Stimulated activated CD4-positive, alpha-beta T cell treated with anti-CD3 and anti-CD28 coated beads, Interleukin-4, amount 100 ng/mL, for 1 hour (primary cell): ENCODE measurements at regions not wholly inside any gene's neighbourhood (a gene's known extent, or its start where the extent isn't known, plus 50 kb on each side); places are given as distances from the start of the nearest gene placed in this dataset.
"Not testable (repeated sequence)": the region's sequence is repeated elsewhere in the genome, so short reads cannot be mapped to it uniquely, and the experiment has no call there.

Experiments
- DNase-seq: peaks from one replicate; pipeline ENCODE4 v3.0.0-alpha.2; 2020

DNA sequence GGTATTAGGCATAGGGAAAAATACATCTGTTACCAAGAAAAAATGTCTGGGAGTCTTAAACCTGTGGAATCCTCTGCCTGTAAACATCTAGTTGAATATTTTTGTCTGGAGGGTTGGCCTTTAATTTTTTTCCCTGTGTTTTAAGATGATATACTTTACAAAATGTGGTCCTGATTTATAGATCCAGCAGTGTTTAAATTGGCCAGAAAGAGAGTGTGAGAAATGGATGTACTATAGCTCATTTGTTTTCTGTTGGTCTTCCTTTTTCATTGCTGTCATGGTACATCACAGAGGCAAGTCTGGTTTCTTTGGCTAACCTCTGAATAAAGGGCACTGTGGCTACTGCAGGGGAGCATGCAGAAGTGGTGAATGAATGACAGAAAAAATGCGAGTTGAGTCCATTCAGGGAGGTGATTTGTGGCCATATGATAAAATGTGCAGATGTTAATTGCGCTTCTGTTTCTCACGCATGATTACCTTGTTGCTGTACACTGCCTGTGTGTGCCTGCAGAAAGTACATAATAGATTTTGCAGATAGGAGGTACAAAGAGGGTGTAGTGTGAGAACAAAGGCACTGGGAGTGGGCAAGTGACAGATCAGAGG is 150.0 kb downstream of the NFKBIZ start:
- DNase-seq: no peak

DNA sequence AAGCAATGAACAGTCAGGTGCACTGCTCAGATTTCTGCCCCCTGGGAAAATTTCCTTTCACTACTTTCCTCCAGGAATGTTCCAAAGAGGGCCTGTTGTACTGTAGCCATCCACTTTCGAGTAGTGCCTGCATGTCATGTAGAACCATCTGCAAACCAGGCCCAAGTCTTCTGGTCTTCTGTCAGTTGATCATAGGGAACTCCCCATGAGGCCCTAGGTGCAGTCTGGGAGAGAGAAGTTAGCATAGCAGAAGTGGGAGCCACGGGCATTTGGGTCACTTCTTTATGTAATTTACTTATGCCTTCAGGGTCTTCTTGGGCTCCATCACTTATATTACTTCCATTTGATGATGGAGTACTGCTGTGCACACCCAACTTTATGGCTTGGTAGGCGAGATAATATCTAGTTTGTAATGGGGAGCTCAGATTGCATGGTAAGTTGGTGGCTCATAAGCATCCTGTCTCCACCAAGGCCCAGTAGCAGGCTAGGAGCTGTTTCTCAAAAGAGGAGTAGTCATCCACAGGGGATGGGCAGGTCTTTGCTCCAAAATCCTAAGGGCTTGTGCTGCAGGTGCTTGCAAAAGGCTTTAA is 151.4 kb downstream of the NFKBIZ start:
- no peak for DNase-seq

DNA sequence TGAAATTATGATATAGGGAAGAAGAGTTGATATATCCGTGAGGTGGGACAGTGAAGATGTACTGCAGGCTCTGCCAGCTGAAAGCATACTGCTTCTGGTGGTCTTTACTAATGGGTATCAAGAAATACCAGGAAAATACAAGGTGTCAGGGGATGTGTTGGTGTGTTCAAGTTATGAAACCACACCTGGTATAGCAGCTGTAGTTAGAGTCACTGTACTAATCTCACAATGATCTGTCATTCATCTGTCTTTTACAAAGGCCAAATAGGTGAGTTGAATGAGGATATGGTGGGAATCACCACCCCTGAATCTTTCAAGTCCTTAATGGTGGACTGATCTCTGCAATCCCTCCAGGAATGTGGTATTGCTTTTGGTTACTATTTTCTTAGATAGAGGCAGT is 152.7 kb downstream of the NFKBIZ start:
- no peak for DNase-seq

DNA sequence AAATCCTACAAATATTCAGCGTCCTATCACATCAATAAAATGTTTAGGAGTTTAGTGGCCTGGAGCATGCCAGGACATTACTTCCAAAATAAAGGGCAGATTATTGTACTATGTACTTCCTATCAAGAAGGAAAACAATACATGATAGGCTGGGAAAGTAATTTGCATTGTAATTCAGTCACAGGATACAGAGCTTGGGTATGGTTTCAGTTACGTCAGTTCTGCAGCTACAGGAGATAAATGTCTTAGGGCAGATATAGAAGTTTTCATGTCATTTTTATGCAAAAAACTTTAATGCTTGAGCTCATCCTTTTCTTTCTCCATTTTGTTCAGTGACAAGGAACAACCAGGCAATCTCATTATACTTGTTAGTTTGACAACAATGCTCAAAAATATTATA is 155.2 kb downstream of the NFKBIZ start:
- DNase-seq: no peak

DNA sequence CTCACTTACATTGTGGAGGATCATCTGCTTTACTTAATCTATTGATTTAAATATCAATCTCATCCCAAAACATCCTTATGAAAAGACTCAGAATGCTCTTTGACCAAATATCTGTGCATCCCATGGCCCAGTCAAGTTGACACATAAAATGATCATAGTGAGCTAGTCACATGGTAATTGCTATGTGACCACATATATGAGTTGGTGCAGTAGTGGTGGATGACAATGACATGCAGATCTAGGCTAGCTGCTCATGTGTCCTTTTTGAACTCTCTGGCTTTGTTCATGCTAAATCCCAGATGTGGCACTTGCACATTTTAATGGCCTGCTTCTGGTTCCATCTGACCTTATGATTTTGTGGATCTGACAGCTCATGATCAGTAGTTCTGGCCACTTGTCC is 156.2 kb downstream of the NFKBIZ start:
- no peak for DNase-seq

DNA sequence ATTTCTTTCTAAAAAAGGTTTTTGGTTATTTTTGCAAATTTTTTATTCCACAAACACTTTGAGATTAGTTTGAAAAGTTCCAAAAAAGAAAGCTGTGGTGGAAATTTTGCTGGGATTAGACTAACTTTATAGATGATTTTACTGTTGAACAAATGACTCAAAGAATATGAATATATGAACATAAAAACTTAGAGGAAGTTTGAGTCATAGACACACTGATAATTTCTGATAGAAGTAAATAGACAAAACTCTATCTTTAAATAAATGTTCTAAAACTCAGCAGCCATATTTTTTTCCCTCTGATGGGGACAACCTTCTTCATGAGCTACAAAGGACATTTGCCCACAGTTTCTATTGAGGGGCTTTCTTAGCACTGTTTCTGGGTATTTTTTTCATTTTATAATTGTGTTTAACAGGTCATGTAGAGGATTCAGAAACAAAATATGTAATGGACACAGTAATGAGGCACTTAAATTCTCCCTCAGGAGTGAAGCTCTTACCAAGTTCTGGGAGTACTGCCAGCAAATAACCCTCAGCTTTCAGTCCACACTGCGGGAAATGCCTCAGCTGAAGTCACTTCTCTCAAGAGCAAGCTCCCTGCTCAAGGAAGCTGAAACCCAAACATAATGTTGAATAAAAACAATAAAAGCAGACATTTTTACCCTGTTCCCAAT is 157.6 kb downstream of the NFKBIZ start:
- no peak for DNase-seq

DNA sequence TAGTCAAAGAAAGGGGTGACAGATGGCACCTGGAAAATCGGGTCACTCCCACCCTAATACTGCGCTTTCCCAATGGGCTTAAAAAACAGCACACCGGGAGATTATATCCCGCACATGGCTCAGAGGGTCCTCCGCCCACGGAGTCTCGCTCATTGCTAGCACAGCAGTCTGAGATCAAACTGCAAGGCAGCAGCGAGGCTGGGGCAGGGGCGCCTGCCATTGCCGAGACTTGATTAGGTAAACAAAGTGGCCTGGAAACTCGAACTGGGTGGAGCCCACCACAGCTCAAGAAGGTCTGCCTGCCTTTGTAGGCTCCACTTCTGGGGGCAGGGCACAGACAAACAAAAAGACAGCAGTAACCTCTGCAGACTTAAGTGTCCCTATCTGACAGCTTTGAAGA is 159.1 kb downstream of the NFKBIZ start:
- not testable (repeated sequence) for DNase-seq

DNA sequence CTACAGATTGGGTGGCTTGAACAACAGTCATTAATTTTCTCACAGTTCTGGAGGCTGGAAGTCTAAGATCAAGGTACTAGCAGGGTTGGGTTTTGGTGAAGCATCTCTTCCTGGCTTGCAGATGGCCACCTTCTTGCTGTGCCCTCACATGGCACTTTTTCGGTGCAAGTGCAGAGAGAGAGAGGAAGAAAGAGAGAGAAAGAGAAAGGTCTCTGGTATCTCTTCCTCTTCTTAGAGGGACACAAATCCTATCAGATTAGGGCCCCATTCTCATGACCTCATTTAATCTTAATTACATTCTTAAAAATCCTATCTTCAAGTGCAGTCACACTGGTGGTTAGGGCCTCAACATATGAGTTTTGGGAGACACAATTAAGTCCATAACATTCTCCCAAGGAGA is 167.1 kb downstream of the NFKBIZ start:
- no peak for DNase-seq

DNA sequence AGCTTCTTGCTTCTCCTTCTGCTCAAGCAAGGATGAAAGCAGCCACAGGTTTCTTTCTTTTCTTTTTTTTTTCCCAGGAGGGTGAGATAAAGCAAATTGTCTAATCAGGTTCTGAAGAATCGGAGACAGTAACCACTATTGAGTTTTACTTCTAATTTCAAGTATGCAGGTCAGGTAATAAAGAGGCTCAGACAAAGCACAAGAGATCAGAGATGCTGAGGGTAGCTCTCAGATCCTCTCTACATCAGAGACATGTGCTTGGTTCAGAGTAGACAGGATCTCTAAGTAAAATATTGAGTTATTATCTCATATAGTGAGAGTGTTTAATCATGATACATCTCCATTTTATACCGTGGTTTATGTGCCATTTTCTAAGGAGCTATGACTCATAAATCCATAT is 168.5 kb downstream of the NFKBIZ start:
- no peak for DNase-seq

DNA sequence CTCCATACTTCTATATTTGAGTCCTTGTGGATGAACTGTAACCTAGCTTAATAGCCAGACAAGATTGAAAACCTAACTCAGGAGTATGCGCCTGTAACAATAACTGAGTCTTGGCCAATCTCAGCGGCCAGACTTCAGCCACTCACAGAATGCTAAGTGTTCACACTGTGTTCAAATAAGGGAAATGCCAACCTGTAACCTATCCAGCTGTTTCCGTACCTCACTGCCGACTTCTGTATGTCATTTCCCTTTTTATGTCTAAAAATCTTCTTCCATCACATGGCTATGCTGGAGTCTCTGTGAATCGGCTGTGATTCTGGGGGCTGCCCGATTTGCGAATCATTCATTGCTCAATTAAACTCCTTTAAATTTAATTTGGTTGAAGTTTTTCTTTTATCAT is 169.2 kb downstream of the NFKBIZ start:
- DNase-seq: no peak

DNA sequence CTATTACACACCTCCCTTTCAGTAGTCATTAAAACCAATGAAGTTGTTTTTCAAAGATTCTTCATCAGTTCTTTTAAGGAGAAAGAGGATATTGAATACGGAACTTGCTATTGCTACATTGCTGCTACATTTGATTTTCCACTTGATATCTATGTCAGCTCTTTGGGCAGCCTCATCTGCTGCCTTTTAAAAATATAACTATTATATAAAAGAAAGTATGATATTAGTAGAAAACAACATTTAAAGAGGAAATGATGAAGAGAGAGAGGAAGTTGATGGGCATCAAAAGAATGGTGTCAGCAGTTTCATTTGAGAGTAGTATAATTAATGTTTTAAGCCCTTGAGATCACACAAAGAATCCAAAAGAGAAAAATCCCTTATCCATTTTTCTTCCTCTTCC is 171.4 kb downstream of the NFKBIZ start:
- DNase-seq: no peak

DNA sequence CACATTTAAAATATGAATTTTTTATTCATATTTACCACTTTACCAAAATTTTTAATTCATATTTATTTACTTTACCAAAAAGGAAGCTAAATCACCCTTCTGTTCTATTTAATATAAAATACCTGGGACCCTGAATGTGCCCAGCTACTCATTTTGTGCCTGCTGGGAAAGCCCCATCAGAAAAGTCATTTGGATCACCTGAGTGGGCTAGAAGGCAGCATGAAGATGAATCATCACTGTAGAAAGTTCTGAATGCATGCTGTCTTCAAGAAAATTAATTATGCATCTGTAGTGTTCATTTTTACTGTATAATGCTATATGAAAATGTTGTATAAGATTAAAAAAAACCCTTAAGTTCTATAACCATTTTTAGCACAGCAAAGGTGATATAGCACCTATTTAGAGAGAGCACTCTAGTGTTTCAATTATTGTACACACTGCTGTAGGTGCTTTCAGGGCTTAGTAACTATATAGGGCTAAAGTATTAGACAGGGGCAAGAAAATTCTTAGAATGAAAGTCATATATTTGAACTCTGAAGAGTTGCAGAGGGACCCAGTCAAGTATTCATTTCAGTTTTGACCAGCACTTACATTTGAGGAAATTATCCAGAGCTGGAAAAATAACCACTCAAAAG is 175.1 kb downstream of the NFKBIZ start:
- DNase-seq: peak; percentile 13

DNA sequence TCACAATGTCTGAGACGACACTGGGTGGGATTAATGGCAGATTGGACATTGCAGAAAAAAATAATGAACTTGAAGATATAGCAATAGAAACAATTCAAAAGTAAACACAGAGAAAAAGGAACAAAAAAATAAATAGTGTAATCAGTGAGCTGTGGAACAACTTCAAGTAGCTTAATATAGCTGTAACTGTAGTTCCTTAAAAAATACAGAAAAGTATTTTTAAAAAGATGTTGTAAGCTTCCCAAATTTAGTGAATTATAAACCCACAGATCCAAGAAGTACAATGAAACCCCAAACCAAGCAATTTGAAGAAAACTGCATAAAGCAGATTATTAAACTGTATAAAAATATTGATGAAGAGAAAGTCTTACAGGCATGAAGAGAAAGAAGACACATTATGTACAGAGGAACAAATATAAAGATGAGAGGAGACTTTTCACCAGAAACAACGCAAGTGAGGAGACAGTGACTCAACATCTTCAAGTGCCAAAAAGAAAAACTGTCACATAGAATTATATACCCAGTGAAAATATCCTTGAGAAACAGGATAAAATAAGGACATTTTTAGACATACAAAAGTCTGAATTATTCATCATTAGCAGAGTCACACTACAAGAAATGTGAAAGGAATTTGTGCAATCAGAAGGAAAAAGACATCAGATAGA is 176.4 kb downstream of the NFKBIZ start:
- no peak for DNase-seq

DNA sequence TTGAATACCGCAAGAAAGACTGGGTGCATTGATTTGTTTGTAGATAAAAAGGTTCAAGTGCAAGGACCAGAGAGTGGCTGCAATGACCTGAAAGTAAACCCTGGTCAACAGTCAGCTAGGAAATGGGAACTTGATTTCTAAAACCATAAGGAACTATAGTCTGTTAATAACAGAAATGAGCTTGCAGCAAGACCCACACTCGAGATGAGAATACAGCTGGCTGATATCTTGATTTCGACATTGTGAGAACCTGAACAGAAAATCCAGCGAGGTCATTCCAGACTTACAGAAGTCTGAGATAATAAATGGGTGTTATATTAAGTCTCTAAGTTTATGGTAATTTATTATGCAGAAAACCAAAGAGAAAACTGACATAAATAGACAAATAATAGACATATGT is 177.3 kb downstream of the NFKBIZ start:
- DNase-seq: no peak

DNA sequence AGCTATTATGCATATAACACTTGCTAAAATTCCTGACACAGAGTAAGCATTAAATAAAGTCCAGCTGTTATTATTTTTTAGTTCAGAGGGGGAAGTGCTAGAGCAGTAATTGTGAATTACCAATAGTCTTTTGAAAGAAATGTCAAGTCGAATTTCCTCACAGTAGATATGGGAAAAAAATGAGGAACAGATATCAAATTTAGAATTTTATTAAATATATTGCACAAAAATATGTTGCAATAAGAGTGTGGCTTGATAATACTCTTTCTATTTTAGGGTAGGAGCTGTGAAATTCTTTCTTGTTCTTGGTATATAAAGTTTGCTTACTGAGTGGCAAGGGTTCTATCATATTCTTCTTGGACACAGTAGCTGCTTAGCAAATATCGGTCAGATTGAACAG is 181.3 kb downstream of the NFKBIZ start:
- DNase-seq: no peak

DNA sequence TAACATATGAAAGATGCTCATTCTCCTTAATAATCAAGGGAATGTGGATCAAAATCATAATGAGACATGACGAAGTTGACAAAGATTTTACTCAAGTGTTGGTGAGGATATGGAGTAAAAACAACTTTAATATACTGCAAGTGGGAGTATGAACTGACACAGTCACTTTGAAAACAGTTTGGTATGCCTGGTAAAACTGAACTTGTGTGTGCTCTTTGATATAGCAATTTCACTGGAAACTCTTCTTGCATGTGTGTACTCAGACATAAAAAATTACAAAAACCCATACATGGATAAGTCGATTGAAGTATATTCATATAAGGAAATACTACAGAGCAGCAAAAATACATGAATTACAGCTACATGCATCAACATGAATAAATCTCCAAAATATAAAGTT is 182.5 kb downstream of the NFKBIZ start:
- no peak for DNase-seq

DNA sequence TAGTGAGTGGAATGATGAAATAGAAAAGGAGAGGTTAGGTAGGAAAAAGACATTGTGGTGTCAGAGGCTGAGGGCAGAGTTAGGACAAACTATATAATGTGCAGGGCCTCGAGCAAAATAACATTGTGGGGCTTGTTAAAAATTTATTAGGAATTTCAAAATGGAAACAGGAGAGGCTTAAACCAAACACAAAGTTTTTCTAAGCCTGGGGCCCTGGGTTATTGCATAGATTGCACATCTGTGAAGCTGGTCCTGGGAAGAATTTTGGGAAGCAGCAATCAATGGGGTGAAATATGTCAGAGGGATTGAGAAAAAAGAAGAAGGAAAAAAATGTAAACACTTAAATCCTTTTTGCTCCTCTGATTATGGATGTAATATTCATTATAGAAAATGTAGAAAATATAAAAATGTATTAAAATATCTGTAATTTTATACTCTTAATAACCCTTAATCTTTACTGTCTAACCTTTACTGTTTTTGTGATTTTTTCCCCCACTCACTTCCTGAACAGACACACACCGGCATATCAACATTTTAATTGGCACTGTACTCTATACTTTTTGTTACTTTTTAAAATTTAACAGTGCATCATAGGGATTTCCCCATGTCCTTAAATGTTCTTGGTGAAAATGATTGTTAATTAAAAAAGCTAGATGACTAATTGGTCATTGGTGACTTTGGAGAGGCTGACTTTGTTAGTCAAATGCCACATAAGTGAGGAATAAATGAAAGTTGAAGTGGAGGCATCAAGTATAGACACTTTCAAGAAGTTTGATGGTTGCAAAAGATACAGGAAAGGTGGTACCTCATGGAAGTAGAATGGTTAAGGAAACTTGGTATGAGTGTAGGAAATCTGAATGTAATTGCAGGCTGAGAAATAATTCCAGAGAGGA is 183.4 kb downstream of the NFKBIZ start:
- DNase-seq: no peak

DNA sequence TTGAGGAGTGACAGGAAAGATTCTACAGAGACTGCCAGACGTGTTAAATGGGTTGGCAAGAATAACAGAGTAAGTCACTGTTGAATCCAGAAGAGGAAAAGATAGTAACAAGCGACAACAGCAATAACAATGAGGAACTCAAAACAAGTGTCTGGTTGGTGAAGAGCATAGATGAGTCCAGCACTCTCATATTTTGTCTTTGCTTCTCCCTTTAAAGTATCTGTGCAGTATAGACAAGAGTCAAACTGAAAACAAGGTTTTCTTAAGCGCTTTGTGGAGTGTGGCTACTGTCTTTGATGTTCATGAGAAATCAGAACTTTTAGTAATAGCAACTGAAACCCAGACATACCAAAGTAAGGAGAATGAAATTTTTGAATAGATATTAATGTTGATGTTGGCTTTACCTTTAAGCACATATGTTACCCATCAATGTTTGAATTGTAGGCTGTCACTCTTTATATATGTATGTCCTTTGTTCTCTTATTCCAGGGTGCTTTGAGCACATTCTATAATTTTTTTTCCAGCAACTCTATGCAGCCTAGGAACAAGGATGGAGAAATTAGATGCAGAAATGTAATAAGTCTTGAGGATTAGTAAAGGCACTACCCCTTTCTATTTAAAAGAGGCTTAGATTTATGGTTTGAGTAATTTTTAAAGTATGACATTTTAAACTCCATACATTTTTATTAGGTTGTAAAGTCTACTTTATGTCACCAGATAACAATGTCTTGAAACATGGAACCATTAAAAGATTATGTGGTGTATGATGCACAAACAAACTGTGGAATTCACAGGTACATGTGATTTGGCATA is 185.5 kb downstream of the NFKBIZ start:
- DNase-seq: no peak

DNA sequence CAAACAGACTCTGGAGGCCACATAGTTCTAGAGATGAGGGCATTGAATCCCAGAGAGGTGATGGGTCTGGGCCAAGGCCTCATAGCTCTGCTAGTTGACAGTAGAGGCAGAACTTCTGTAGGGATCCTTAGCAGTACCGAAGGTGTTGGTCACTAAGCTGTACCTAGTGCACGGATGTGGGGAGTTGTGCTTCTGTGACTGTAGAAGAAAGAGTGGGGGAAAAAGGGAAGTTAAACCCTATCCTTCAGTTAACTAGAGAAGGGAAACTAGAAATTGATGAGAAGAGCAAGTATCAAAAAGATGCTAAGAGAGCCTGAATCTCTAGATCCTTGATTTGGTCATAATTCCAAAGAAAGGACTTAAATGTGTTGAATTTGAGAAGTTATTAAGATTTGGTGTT is 186.7 kb downstream of the NFKBIZ start:
- no peak for DNase-seq

DNA sequence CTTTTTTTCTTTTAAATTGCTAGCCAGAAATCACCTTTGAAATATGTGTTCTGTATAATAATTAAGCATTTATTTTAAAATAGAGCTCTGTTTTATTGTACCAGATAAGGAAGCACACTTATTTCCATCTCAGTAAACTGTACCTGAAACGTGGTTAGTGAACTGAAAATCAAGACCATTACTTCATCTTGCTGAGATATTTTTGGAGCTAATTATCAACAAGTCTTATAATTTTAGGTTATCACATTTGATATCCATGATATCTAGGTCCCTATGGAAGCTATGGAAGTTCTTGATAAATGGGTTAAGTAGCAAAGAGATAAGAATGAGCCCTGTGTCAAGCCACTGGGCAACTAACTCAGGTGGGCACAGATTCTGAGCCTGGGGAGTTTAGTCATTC is 187.2 kb downstream of the NFKBIZ start:
- DNase-seq: no peak

DNA sequence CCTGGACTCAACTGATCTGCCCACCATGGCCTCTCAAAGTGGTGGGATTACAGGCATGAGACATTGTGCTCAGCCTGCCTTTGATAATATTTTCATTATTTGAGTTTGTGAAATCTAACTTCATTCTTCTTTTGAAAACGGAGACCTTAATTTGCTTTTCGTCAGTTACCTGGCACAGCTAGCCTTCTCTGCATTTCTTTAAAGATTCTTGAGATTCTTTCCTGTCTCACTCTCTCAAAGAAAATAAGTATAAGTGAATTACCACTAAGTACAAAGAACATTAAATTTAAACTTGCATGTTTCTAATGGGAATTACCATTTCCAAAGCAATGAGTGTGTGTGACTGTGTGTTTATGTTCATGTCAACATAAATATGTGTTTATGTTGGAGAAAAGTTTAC is 187.9 kb downstream of the NFKBIZ start:
- DNase-seq: no peak

DNA sequence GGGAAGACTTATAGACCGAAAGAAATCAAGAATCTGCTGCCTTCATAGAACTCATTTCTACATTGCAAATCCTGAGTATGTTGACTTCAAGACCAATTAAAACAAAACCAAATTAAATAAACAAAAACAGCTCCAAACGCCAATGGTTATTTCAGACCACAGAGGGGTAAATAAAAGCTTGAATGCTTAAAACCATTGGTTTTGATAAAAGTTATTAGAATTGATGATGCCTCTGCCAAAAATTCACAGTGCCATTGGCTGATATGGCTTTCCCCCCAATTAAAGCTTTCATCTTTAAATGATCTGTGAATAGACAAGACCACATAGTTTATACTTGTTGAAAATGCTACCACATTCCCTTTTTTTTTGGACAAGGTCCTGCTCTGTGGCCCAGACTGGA is 188.5 kb downstream of the NFKBIZ start:
- DNase-seq: no peak
